GM19023 (cell line): ENCODE measurements at regions not wholly inside any gene's neighbourhood (a gene's known extent, or its start where the extent isn't known, plus 50 kb on each side); places are given as distances from the start of the nearest gene placed in this dataset.
"Not testable (repeated sequence)": the region's sequence is repeated elsewhere in the genome, so short reads cannot be mapped to it uniquely, and the experiment has no call there.

Experiments used
- ATAC-seq: cut with Tn5 transposase; IDR thresholded peaks from one replicate; pipeline ENCODE4 v1.9.1; 2021; ENCODE audit warnings: mild to moderate bottlenecking, moderate library complexity; ENCODE audit not compliant: unreplicated experiment

DNA sequence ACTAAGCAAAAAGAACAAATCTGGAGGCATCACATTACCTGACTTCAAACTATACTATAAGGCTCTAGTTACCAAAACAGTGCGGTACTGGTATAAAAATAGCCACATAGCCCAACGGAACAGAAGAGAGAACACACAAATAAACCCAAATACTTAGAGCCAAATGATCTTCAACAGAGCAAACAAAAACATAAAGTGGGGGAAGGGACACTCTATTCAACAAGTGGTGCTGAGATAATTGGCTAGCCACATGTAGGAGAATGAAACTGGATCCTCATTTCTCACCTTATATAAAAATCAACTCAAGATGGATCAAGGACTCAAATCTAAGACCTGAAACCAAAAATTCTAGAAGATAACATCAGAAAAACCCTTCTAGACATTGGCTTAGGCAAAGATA lies 89.9 kb upstream of the ZNF608 start:
- not testable (repeated sequence) for ATAC-seq

DNA sequence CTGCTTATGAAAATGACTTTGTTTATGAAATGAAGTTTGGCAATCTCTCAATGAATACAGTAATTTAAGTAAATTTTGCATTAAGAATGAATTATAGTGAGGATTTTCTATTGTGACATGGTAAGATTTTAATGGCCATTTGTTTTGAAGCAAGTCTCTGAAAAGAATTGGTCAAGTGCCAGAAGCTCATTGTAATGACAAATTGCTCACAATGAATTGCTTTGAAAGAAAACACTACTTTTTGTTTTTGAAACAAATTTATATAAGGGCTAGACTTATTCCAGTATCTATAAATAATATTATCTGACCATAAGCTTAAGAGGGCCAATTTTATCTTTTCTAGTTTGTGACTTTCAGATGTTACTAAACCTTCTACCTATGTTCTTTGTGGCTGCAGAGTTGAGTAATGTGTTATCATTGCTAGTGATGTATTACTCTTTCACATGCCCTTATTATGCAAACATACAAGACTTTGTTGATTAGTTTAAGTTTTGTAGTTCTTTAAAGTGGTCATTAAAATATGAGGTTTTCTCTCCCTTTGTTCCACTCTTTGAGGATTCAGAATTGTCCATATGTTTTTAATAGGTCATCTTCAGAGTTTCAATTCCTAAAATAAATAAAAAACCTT lies 93.0 kb upstream of the ZNF608 start:
- no peak for ATAC-seq

DNA sequence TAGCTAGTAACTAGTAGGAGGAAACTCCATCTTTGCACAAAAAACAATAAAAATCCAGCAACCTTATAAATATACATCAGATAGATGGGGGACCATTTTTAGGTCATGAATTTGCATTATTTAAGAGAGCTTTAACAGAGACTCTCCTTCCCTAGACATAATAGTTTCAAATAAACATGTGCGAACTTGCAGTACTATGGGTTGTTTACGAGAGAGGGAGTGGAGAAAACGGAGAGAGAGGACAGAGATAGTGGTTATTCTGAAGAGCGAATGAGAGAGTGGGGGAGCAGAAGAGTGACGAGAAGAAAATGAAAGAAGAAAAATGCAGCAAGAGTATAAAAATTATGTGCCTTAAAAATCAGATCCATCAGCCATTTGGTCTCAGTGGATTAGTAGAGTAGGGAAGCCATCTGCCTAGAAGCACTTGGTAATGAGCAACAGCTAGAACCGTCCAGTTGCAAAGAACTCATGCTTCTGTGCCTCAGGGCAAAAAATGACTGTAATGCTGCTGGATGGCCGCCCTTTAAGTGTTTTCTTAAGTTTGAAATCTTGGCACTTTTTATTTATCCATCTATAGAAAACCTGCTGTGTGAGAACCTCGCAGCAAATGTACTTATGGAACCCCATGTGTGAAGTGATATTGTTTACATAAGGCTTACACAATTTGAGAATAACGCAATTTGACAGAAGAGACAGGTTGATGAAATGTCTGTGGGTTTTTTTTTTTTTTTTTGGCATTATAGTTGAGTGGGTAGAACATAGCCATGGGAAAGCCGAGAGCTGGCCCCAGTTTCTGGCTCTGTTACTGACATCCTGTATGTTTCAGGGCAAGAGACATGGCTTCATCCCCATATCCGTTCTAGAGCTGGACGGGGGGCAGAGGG lies 95.6 kb upstream of the ZNF608 start:
- ATAC-seq: no peak

DNA sequence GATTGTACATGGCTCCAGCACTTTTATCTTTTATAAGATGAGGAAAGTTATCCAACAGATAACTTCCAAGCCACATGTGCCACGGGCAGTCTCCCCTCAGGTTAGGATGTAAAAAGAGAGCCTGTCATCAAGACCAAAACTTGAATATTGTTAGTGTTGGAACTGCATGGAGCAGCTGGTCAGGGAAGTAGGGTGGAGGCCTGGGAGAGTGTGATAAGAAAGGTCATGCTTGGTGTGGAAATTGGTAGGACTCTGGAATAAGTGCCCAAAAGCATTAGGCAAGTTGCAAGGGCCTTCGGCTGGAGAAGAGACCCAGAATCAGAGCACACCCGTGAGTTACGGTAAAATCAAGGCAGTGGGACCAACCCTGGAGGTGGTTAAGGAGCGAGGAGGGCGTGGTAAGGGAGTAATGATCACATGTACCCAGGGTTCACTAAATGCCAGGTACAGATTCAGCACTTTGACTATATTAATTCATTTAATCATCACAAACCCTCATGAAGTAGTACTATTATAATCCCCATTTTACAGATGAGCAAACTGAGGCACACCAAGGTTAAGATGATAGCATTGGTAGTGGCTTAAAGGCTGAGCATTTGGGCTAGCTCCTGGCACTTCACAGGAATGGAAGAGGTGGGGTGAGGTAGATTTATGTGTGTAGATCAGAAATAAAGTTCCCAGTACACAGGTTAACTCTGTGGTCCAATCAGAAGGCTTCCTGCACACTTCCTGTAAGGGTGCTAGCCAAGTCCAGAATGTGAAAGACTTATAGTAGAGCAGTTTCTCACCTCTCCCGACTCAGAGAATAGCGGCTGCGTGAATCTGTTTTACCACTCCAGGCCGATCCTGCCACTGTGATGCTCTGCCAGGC lies 96.5 kb upstream of the ZNF608 start:
- no peak for ATAC-seq

DNA sequence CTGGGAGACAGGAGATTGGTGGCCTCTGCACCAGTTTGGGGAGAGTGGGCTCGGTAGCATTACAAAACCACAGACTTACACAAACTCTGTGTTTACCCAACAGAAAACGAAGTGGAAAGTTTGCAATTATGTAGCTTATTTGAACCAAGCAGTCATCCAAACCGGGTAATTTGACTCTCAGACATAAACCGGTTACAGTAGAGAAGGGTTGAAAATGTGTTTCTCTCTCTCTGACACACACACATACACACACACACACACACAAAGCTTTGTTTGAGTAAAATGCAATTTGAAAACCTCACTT lies 97.1 kb upstream of the ZNF608 start:
- no peak for ATAC-seq

DNA sequence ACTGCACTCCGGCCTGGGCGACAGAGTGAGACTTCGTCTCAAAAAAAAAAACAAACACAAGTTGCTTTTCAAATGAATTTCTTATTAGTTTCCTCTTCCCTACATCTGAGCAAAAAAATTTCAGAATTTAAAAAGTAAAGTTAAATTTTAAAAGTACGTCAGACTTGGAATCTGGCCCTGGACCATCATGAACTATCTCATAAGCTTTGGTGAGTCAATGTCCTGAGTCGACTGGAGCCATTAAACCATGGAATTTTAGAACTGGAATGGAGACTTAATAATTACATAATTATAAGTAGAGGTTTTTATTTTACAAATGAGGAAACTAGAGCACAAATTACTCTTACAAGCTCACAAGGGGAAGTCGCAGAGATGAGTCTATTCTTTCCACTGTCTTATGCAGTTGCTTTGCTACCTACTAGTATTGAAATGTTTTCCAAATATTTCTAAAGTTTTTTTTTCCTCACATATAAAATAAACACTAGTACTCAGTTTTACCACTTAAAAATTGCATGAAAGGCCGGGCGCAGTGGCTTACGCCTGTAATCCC lies 98.0 kb upstream of the ZNF608 start:
- no peak for ATAC-seq

DNA sequence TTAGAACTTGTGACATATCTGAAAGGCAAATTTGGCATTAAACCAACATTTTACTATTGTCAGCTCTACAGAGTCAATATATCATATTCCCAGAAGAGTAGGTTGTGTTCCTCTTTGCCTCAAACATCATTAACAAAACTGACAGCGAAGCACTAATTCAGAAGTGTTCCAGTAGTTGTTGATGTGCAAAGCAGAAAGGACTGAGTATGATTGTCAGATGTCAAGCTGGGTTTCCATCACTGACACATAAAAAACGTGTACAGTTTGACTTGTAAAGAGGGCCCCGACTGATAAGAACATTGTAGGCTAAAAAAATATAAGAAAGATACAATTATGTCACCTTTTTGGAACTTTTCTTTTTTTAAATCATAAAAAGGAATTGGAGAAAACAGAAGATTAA lies 101.5 kb upstream of the ZNF608 start:
- ATAC-seq: no peak

DNA sequence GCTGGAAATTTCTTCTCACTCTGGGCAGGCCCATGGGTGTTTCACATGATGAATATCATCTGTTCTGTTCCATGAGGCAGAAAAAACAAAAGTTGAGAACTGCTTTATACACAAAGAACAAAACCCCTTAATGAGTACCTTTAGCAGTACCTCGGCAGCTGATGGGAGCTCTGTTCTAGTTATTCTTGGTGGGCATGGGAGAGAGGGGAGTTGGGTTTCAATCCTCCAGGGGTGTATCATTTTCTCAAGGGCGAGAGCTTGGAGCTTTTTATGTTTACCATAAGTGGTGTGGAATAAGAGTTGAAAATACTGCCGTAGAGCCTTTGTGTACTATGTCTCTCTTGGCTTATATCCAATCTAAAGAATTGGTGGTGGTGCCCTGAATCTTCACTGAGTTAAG lies 103.3 kb upstream of the ZNF608 start:
- ATAC-seq: no peak

DNA sequence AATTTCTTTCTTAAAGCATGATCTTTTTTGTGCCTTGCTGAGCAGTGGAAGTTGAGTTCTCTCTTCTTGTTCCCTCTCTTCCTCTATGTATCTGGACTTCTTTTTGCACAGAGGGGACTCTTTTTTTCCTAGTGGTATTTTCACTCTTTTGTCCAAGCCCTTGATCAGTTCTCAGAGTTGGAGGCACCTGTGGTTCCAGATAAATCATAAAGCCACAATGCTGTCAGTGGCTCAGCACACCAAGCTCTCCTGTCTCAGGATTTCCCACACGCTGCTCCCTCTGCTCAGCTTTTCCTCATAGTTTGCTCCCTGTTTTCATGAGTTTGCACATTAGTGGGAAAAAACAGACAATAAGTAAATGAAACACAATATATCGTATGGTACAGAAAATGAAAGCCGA lies 110.3 kb upstream of the ZNF608 start:
- no peak for ATAC-seq

DNA sequence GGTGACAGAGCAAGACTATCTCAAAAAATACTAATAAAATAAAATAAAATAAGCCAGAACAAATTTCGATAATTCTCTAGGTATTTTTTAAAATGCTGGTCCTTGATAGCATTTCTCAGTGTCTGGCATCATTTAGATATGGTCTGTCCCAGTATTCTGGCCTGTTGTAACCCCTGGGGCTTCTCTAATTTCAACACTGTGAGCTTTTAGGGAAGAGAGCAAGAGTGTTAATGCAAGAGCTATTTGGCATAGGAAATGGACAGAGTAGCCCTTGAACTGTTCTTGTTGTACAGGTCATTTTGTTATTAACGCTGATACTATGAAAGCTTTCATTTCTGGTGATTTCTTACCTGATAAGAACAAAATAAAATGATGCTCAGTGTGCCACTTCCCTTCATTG lies 112.2 kb upstream of the ZNF608 start:
- no peak for ATAC-seq

DNA sequence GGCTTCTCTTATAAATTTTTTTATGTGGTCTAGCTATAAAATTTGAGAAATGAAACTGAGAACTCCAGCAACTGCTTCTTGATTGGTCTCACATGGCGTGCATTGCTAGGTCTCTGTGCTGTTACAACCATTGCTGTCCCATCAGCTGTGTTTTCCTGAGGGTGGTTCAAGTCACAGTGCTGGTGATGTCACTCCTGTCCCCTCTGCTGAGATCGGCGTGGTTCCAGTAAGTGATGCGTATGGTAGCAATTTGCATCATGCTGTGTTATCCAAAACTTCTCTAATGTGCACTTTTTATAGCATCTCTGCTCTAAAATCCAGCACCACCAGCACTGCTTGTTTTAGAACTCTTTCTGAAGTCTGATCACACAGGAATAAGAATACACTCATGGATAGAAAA lies 112.6 kb upstream of the ZNF608 start:
- no peak for ATAC-seq

DNA sequence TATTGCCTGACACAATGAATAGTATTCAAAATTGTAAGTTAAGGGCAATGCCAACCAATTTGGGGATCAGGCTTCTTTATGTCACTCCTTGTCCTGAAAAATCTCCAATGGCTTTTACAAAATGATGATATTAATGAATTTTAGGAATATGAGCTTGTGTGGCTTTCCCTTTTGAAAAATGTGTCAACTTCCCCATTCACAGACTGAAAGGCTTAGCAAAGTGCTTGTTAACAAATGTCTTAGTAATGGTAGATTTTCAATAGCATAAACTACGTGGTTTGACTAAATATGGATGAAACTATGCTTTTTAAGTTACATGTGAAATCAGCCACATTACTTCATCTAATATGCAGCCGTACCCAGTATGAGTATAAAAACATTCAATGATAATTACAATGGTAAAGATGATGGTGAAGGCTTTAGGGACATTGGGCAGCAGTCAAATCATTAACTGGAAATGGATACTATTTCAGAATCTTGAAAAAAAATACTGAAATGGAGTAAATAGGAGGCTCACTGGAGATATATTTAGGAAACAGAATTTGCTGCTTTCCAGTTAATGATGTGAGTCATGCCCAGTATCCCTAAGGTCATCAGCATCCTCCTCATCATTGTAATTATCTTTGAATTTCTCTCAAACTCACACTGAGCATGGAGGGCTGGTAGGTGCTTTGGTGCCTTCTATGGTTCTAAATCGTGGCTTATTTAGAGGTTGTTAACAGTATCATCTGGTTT lies 113.3 kb upstream of the ZNF608 start:
- ATAC-seq: no peak

DNA sequence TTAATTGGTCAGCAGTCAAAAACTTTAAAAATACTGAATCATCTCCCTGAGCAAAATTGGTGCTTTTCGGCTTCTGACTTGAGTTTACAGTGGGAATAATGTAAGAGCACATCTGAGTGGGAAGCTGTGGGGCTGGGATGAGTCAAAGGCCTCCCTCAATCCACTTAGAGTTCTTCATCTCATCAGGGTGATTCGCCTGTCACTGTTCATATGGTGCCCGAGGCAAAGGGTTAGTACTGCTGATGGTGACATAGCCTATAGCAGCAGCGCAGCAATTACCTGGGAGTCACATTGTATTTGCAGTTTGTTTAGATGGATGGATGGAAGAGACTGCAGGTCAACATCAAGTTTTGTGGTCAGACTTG lies 113.8 kb upstream of the ZNF608 start:
- ATAC-seq: no peak

DNA sequence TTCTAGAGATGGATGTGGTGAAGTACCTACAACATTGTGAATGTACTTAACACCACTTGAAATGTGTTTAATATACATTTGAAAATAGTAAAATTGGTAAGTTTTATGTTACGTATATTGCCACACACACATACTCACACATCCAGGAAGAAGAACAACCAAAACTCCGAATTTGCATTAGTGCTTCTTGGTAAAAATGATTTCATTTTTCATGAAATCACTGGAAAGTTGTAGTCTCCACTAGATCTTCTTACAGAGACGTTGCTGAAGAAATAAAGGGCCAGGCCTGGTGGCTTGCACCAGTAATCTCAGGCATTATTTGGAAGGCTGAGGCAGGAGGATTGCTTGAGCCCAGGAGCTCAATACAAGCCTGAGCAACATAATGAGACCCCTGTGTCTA lies 118.6 kb upstream of the ZNF608 start:
- ATAC-seq: no peak

DNA sequence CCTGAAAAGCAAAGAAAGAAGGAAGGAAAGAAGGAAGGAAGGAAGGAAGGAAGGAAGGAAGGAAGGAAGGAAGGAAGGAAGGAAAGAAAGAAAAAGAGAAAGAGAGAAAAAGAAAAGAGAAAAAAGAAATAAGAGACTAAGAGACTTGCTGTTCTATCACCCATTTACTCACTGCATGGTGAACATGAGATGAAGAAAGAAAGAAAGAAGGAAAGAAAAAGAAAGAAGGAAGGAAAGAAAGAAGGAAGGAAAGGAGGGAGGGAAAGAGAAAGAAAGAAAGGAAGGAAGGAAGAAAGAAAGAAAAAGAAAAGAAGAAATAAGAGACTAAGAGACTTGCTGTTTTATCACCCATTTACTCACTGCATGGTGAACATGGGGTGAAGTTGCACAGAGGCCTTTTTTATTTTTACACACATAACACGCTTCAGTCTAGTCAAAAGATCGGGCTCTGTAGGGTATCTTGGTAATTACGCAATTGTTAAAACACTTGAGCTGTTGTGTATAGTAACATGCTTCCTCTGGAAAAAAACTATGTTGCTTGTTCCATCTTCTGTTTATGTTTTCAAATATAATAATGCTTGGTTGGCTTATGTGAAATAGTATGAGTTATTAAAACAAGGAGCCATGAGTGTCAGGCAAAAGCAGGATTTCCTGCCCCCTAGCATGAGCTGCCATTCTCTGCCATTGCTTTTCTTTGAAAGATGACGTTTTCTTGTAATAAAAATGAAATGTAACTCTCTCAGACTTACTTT lies 119.3 kb upstream of the ZNF608 start:
- ATAC-seq: no peak

DNA sequence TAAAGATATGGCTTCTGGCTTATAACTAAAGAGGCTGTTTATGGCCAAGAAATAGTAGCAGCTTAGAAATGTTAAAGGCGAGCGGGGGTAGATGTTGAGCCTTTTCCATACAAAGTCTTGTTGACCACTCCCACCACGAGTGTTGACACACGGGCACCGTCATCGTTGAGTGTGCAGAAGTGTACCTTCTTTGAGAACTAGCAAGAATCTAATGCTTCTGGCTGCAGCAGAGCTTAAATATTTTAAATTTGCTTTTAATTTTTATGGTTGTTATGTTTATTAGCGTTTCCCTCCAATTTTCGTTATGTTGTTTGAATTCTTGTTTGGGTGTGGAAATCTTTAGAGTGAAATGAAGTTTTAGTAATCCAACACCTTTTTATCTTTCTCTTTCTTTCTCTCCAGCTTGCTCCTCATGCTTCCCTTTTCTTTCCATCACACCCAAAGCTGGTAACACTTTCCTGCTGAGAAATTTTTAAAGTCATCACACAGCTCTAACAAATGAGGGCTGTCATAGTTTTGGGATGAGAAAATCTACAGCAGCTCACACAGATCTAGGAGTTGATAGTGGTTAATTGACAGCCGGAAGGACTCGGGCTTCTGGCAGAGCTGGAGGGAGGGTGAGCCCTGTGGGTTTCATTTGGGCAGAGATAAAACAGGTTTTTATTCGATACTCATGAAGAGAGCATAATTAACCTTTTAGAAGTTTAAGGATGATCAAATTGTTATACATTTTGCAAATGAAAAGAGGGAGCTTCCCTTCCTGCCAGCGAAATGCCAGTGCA lies 120.1 kb upstream of the ZNF608 start:
- no peak for ATAC-seq

DNA sequence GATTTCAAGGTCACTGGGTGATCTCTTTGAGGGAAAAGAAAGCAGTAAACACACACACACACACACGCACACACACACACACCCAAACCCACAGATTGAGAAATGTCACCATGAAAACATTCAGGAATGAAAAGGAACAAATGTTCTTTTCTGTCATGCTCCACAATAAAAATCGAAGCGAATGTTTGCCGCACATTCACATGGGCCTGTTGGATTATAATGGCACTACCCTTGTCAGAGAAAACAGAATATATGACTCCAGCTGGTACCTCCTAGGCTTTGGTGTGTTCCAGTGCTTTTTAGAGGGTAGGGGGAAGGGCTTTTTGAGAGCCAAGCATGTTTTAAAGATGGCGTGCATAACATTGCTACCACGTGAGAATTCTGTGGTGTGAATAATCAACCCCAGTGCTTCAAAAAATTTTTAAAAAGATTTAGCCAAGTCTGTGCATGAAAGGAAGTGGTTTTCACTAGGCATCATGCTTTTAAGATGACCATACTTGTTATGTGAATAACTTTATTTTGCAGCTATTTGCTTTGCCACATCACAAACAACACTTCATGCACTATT lies 120.8 kb upstream of the ZNF608 start:
- no peak for ATAC-seq

DNA sequence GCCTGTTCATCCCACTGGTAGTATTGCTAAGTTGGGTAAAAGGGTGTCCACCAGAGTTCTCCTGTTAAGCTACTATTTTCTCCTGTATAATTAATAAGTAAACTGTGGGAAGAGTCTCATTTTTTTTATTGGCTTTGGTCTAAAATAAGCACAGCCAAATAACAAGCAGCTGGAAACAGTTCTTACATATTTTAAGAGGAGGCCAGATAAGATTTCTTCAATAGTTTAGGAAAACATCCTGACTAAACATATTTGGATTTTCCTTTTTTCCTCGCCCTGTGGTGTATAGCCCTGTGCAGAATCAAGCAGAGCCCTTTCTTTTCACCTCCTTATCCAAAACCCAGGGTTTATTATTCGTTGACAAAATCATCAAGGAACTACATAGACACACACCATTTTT lies 122.2 kb upstream of the ZNF608 start:
- ATAC-seq: no peak

DNA sequence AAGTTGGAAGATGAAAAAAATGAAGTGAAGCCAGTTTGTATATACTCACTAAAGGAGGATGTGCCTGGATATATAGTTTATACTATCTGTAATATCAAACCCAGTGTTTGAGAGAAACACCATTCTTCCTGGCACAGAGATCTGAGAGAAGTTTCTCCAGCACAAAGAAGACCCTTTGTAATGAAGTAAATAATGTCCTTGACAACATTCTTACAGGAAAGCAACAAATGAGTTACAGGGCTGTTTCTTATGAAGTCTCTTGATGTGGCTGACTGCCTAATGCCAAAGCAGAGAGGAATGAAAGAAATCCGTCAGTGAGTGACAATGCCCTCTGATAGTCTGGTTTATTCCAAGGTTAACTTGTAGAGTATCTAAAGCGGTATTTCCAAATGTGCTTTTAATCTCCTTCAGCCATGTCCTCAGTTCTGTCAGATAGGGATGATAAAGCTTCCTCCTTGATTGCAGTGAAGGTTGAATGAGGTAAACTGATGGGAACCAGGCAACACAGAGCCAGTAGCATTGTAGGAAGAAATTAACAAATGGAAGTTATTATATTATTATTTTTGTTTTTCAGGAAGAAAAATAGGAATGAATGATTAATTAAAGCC lies 123.1 kb upstream of the ZNF608 start:
- ATAC-seq: no peak
